Fibroblast of mammary gland (primary cell): ENCODE measurements at regions not wholly inside any gene's neighbourhood (a gene's known extent, or its start where the extent isn't known, plus 50 kb on each side); places are given as distances from the start of the nearest gene placed in this dataset.

ENCODE experiments used
- DNase-seq: peaks from one replicate; pipeline ENCODE4 v3.0.0-alpha.2; 2010; ENCODE audit warnings: low read depth
- H3K4me3 ChIP-seq: 2 replicates; pipeline ENCODE4 v1.5.1; 2011; ENCODE audit warnings: low read depth, mild to moderate bottlenecking, low read length, moderate library complexity; ENCODE audit not compliant: control insufficient read depth
- TF ChIP-seq, protein P1 (sequence below): conservative IDR thresholded peaks from 2 replicates; pipeline ENCODE4 v1.5.1; 2011; ENCODE audit warnings: low read depth, low read length, inconsistent platforms; ENCODE audit not compliant: control insufficient read depth, insufficient read depth

DNA sequence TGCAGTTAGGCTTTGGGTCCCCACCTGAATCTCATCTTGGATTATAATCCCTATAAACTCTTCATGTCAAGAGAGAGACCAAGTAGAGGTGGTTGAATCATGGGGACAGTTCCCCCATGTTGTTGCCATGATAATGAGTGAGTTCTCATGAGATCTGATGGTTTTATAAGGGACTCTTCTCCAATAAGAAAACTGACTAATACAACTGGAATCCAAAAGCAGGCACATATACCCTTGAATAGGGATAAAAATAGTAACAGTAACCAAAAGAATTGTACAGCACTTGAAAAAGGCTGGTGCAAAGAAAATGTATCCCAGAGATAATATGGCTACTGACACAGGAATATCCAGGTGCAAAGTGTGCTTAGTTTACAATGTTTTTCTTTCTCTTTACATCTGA lies 351.5 kb upstream of the MAD2L1 start:
- TF ChIP-seq, protein P1, sequence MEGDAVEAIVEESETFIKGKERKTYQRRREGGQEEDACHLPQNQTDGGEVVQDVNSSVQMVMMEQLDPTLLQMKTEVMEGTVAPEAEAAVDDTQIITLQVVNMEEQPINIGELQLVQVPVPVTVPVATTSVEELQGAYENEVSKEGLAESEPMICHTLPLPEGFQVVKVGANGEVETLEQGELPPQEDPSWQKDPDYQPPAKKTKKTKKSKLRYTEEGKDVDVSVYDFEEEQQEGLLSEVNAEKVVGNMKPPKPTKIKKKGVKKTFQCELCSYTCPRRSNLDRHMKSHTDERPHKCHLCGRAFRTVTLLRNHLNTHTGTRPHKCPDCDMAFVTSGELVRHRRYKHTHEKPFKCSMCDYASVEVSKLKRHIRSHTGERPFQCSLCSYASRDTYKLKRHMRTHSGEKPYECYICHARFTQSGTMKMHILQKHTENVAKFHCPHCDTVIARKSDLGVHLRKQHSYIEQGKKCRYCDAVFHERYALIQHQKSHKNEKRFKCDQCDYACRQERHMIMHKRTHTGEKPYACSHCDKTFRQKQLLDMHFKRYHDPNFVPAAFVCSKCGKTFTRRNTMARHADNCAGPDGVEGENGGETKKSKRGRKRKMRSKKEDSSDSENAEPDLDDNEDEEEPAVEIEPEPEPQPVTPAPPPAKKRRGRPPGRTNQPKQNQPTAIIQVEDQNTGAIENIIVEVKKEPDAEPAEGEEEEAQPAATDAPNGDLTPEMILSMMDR, result no peak
- DNase-seq, result no peak
- H3K4me3 ChIP-seq, result no peak overlapping the region

DNA sequence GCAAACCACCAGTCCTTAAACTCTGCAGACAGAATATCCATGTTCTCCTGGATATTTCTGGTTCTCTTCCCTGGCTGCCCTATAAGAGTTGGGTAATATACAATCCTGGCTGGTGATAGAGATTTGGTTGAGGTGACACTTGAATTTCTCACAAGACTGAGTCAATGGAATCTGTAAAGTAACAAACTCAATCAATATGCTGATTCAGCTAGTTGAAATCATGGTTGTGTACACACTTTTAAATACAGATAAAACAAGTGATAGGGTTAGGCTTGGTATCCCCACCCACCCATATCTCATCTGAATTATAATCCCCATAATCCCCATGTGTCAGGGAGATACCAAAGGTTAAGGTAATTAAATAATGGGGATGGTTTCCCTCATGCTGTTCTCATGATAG lies 349.2 kb upstream of the MAD2L1 start:
- TF ChIP-seq, protein P1, result no peak
- no peak overlapping the region for H3K4me3 ChIP-seq
- no peak for DNase-seq

DNA sequence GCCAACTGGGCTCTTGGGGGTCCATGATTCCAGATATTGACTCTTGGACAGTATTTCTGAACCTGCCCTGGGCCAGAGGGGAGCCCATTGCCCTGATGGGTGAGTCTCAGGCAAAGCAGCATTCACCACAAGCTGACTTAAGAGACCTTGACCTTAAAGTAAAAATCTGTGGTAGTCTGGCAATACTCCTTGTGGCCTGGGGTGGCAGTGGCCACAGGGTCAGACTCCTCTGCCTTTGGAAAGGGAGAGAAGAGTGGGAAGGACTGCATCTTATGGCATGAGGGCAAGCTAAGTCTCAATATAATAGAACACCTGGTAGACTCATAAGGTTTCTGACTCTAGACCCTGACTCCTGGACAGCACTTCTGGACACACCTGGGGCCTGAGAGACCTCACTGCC lies 340.3 kb upstream of the MAD2L1 start:
- TF ChIP-seq, protein P1, result no peak
- H3K4me3 ChIP-seq, result no peak overlapping the region
- DNase-seq, result no peak

DNA sequence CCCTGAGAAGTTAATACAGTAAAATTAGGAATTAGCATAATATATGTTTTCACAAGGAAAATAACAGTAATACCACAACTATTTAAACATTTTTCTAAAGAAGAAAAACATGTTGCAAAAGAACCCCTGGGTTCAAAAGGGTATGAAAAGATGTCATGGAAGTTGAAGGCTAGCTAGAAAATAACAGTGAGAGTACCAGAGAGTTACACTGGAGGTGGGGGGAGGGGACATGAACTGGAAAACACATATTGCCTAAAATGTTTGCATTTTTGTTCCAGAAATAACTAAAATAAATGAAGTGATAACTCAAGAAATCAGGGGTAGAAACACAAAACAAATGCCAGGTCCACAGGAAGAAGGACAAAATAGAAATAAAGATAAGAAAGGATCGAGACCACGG lies 336.6 kb upstream of the MAD2L1 start:
- DNase-seq, result no peak
- H3K4me3 ChIP-seq, result no peak overlapping the region
- TF ChIP-seq, protein P1, result no peak

DNA sequence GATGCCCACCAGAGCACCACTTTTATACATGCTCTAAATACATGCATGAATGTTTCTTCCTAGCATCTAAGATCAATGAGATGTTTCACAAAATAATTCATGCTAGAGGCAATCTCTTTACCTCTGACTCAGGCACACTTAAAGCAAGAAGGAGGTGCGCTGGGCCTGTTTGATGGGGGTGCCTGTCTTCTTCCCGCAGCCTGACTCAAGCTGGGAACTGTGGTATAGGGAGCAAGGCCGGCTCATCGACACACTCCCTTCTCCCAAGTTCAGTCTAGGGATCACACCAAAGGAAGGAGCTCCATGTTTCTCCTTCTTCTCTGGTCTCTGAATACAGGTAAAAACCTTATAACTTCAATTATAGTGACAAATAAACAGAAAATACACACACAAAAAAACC lies 333.8 kb upstream of the MAD2L1 start:
- no peak overlapping the region for H3K4me3 ChIP-seq
- TF ChIP-seq, protein P1, result no peak
- no peak for DNase-seq

DNA sequence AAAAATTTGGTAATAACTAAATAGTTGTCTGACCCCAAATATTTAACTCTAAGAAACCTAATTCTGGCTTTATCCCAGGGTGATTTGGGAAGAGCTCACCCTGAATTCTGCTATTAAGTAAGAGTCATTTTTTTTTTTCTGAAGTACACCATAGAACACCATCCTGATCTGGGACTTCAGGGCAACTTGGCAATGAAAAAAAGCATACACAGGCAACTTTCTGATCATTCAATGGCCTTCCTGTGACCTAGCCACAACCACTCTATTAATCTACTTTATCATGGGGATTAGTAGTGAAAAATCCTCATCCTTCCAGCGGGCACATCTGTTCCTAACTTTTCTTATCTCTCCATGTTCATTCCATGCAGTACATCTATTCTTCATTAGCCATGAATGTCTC lies 333.2 kb upstream of the MAD2L1 start:
- DNase-seq, result no peak
- TF ChIP-seq, protein P1, result no peak
- H3K4me3 ChIP-seq, result no peak overlapping the region

DNA sequence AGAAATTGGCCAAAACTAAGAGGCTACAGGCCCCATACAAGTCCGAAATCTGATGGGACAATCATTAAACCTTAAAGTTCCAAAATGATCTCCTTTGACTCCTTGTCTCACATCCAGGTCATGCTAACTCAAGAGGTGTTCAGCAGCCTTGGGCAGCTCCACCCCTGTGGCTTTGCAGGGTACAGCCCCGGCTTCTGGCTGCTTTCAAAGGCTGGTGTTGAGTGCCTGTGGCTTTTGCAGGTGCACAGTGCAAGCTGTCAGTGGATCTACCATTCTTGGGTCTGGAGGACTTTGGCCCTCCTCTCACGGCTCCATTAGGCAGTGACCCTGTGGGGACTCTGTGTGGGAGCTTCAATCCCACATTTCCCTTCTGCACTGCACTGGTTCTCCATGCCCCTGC lies 329.1 kb upstream of the MAD2L1 start:
- H3K4me3 ChIP-seq, result no peak overlapping the region
- DNase-seq, result no peak
- TF ChIP-seq, protein P1, result no peak
